CD14-positive monocyte (primary cell): ENCODE measurements at regions not wholly inside any gene's neighbourhood (a gene's known extent, or its start where the extent isn't known, plus 50 kb on each side); places are given as distances from the start of the nearest gene placed in this dataset.

Experiments used
- DNase-seq, 3 donors: peaks; one replicate each; pipeline ENCODE4 v3.0.0-alpha.2; 2011 to 2022
- H2AFZ ChIP-seq: 2 replicates; pipeline ENCODE4 v1.6.0; 2012; ENCODE audit warnings: mild to moderate bottlenecking, low read depth, low read length, inconsistent platforms; ENCODE audit not compliant: insufficient read depth, poor library complexity, severe bottlenecking
- H3K27ac ChIP-seq, 2 donors: 1 replicate in 1 of 2; 2 replicates in 1 of 2; pipeline ENCODE4 v1.5.1; 2012 to 2013; ENCODE audit warnings: low read length in 2 of 2, control low read depth in 1 of 2, inconsistent platforms in 1 of 2, low read depth in 1 of 2, mild to moderate bottlenecking in 1 of 2
- H3K27me3 ChIP-seq, 2 donors: one replicate each; pipeline versions ENCODE4 v1.6.0 to v1.6.1; 2011 to 2013; ENCODE audit warnings: low read length in 2 of 2; ENCODE audit not compliant: control insufficient read depth in 2 of 2, insufficient read depth in 2 of 2
- H3K36me3 ChIP-seq, 2 donors: replicated peaks in 1 of 2; 1 replicate in 1 of 2; 2 replicates in 1 of 2; pipeline versions ENCODE4 v1.5.1 to v1.6.1; 2012 to 2013; ENCODE audit warnings: low read length in 2 of 2, control low read depth in 1 of 2, inconsistent platforms in 1 of 2, mild to moderate bottlenecking in 1 of 2; ENCODE audit not compliant: insufficient read depth in 2 of 2, control insufficient read depth in 1 of 2
- H3K4me1 ChIP-seq, 2 donors: 1 replicate in 1 of 2; 2 replicates in 1 of 2; pipeline versions ENCODE4 v1.5.1 to v1.6.1; 2012 to 2013; ENCODE audit warnings: low read length in 2 of 2, control low read depth in 1 of 2, inconsistent platforms in 1 of 2, mild to moderate bottlenecking in 1 of 2, moderate library complexity in 1 of 2; ENCODE audit not compliant: insufficient read depth in 2 of 2, control insufficient read depth in 1 of 2
- H3K4me2 ChIP-seq: replicated peaks from 2 replicates; pipeline ENCODE3; 2012; ENCODE audit warnings: low read length, moderate library complexity, mild to moderate bottlenecking; ENCODE audit not compliant: poor library complexity, severe bottlenecking; ENCODE audit errors: extremely low read depth
- H3K4me3 ChIP-seq, 3 experiments: fragments of 200-600 bp in 1 of 3; sonication (generic) in 1 of 3; replicated peaks in 1 of 3; 1 replicate in 2 of 3; 2 replicates in 1 of 3; pipeline ENCODE4 v1.5.1; 2011 to 2013; ENCODE audit warnings: low read length in 3 of 3, mild to moderate bottlenecking in 3 of 3, control low read depth in 2 of 3, low read depth in 2 of 3, inconsistent platforms in 1 of 3, moderate library complexity in 1 of 3
- H3K79me2 ChIP-seq: 2 replicates; pipeline ENCODE4 v1.6.0; 2012; ENCODE audit warnings: mild to moderate bottlenecking, control low read depth, inconsistent platforms, low read length, moderate library complexity; ENCODE audit not compliant: insufficient read depth
- H3K9ac ChIP-seq: 2 replicates; pipeline ENCODE4 v1.6.0; 2017; ENCODE audit warnings: low read length, mild to moderate bottlenecking; ENCODE audit not compliant: insufficient read depth, poor library complexity, severe bottlenecking
- H3K9me3 ChIP-seq, 2 donors: replicated peaks in 1 of 2; 1 replicate in 1 of 2; 2 replicates in 1 of 2; pipeline versions ENCODE4 v1.5.1 to v1.6.1; 2012 to 2013; ENCODE audit warnings: low read length in 2 of 2, control low read depth in 1 of 2; ENCODE audit not compliant: control insufficient read depth in 1 of 2, insufficient read depth in 1 of 2
- H4K20me1 ChIP-seq: 2 replicates; pipeline ENCODE4 v1.6.0; 2012; ENCODE audit warnings: mild to moderate bottlenecking, low read length, control low read depth, moderate library complexity; ENCODE audit not compliant: insufficient read depth
- H3K27ac Mint-ChIP-seq, 7 donors: one replicate each; pipeline ENCODE4 v1.8.0; 2020; ENCODE audit warnings: mild to moderate bottlenecking in 7 of 7, mixed read lengths in 7 of 7, moderate library complexity in 6 of 7, inconsistent platforms in 2 of 7
- H3K27me3 Mint-ChIP-seq, 3 donors: one replicate each; pipeline ENCODE4 v1.8.0; 2021 to 2022; ENCODE audit warnings: low read depth in 3 of 3, mild to moderate bottlenecking in 3 of 3, mixed read lengths in 3 of 3, moderate library complexity in 3 of 3, inconsistent platforms in 1 of 3
- H3K36me3 Mint-ChIP-seq, 2 donors: one replicate each; pipeline ENCODE4 v1.8.0; 2020; ENCODE audit warnings: mixed read lengths in 2 of 2, inconsistent platforms in 1 of 2, mild to moderate bottlenecking in 1 of 2
- H3K4me1 Mint-ChIP-seq: one replicate; pipeline ENCODE4 v1.8.0; 2020; ENCODE audit warnings: mild to moderate bottlenecking, mixed read lengths
- H3K4me3 Mint-ChIP-seq, 2 donors: one replicate each; pipeline ENCODE4 v1.8.0; 2020; ENCODE audit warnings: mild to moderate bottlenecking in 2 of 2, mixed read lengths in 2 of 2, moderate library complexity in 1 of 2
- H3K9me3 Mint-ChIP-seq, 7 donors: one replicate each; pipeline ENCODE4 v1.8.0; 2020 to 2022; ENCODE audit warnings: mixed read lengths in 7 of 7, mild to moderate bottlenecking in 6 of 7, moderate library complexity in 6 of 7, inconsistent platforms in 2 of 7
- WGBS: methylation state at CpG from one replicate; pipeline ENCODE4 v1.1.5; 2013; ENCODE audit warnings: missing lambda C conversion rate; ENCODE audit not compliant: insufficient coverage; 5-methylcytosine and 5-hydroxymethylcytosine counted together
- intact Hi-C, 2 donors: fragments of 100-400 bp; cut with micrococcal nuclease; formaldehyde crosslinking; loops; one replicate each; pipeline versions ENCODE4 v1.15.0 to v1.15.1; 2023
- TF ChIP-seq, protein P1 (sequence below): fragments of 200-600 bp; IDR thresholded peaks from one replicate; pipeline ENCODE4 v1.8.0; 2022; ENCODE audit warnings: antibody characterized with exemption, mild to moderate bottlenecking

DNA sequence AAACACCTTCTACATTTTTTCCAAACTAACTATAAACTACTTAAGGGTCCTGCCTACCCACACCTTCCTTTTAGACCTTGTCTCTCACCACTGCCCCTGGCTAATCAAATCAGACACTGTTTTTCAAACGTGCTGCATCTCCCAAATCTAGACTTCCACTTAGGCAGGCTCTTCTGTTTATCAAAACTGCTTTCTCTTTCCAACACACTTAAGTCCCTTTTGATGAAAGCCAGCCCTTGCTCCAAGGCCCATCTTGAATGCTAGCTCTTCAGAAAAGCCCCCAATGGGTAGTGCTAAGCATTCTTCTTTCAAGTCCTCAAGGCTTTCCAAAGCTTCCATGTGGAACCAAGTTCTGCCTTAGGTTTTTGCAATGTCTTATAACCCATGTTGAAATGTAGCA, 888.3 kb downstream of the TUSC7 start:
- Histone ChIP-seq H3K4me1 (no peaks in the 10 kb centered on the region), H4K20me1 (no peaks in the 10 kb centered on the region), H3K27me3 (peaks cover 0 to 4% of the 10 kb centered on the region in 2 donors), H3K9me3 (no peaks in the 10 kb centered on the region), H3K27ac (no peak overlapping the region), H3K4me2 (no peak overlapping the region), H2AFZ (no peak overlapping the region), H3K36me3 (no peaks in the 10 kb centered on the region), H3K79me2 (no peaks in the 10 kb centered on the region), H3K9ac (no peak overlapping the region), H3K4me3 (no peak overlapping the region)
- WGBS, result 50% methylated on average over 1 of the region's 1 CpG
- Mint-ChIP-seq H3K27me3 (peaks cover 3 to 11% (median 3%) of the 10 kb centered on the region in 3 donors), H3K36me3 (no peaks in the 10 kb centered on the region), H3K27ac (no peak overlapping the region), H3K9me3 (peaks cover 0 to 2% (median 0%) of the 10 kb centered on the region in 7 donors), H3K4me1 (peaks cover 1% of the 10 kb centered on the region), H3K4me3 (no peak overlapping the region)
- intact Hi-C loops, result no loop called here
- TF ChIP-seq, protein P1, sequence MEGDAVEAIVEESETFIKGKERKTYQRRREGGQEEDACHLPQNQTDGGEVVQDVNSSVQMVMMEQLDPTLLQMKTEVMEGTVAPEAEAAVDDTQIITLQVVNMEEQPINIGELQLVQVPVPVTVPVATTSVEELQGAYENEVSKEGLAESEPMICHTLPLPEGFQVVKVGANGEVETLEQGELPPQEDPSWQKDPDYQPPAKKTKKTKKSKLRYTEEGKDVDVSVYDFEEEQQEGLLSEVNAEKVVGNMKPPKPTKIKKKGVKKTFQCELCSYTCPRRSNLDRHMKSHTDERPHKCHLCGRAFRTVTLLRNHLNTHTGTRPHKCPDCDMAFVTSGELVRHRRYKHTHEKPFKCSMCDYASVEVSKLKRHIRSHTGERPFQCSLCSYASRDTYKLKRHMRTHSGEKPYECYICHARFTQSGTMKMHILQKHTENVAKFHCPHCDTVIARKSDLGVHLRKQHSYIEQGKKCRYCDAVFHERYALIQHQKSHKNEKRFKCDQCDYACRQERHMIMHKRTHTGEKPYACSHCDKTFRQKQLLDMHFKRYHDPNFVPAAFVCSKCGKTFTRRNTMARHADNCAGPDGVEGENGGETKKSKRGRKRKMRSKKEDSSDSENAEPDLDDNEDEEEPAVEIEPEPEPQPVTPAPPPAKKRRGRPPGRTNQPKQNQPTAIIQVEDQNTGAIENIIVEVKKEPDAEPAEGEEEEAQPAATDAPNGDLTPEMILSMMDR, result no peak
- DNase-seq, result no peak

DNA sequence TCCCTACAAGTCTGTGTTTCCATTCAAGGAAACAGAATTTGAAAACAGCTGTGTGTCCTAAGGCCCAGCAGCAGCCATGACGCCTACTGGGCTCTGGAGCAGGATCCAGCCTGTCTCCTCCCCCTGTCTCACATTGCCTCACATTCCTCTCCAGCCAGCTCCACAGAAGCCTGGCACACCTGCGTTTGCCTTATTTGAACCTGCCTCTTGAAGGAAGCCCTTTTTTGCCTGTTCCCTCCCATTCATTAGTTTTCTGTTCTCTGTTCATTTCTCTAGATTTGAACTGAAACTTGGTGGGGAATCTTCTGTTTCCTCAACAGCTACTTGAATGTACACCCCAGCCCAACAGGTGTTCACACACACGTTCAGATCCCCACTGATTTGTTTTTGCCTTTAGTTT, 890.5 kb downstream of the TUSC7 start:
- Mint-ChIP-seq H3K27ac (no peak overlapping the region), H3K36me3 (no peaks in the 10 kb centered on the region), H3K9me3 (peaks cover 0 to 2% (median 0%) of the 10 kb centered on the region in 7 donors), H3K4me3 (no peak overlapping the region), H3K4me1 (peaks cover 4% of the 10 kb centered on the region), H3K27me3 (peaks cover 3 to 11% (median 3%) of the 10 kb centered on the region in 3 donors)
- Histone ChIP-seq H3K4me1 (no peaks in the 10 kb centered on the region), H3K27me3 (peaks cover 0 to 3% of the 10 kb centered on the region in 2 donors), H3K79me2 (no peaks in the 10 kb centered on the region), H3K9me3 (no peaks in the 10 kb centered on the region), H3K9ac (no peak overlapping the region), H3K27ac (no peak overlapping the region), H2AFZ (no peak overlapping the region), H3K4me2 (no peak overlapping the region), H3K36me3 (no peaks in the 10 kb centered on the region), H4K20me1 (no peaks in the 10 kb centered on the region), H3K4me3 (no peak overlapping the region)
- 100% methylated on average over 1 of the region's 3 CpGs for WGBS
- intact Hi-C loops, result no loop called here
- DNase-seq, result no peak
- TF ChIP-seq, protein P1, result no peak
